ENCODE measurements at regions not wholly inside any gene's neighbourhood (a gene's known extent, or its start where the extent isn't known, plus 50 kb on each side); places are given as distances from the start of the nearest gene placed in this dataset.

GRCh38 chr6:122145741-122146240 is 253.7 kb upstream of the HSF2 start:
- no peak for DNase-seq
- TF ChIP-seq, protein P1, sequence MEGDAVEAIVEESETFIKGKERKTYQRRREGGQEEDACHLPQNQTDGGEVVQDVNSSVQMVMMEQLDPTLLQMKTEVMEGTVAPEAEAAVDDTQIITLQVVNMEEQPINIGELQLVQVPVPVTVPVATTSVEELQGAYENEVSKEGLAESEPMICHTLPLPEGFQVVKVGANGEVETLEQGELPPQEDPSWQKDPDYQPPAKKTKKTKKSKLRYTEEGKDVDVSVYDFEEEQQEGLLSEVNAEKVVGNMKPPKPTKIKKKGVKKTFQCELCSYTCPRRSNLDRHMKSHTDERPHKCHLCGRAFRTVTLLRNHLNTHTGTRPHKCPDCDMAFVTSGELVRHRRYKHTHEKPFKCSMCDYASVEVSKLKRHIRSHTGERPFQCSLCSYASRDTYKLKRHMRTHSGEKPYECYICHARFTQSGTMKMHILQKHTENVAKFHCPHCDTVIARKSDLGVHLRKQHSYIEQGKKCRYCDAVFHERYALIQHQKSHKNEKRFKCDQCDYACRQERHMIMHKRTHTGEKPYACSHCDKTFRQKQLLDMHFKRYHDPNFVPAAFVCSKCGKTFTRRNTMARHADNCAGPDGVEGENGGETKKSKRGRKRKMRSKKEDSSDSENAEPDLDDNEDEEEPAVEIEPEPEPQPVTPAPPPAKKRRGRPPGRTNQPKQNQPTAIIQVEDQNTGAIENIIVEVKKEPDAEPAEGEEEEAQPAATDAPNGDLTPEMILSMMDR (IDR thresholded peaks at IDR 0.05; ENCODE audit: low read depth, low read length): no peak
- no peak overlapping the region for H3K4me3 ChIP-seq (ENCODE audit: low read depth, low read length)
- H3K9me3 ChIP-seq (ENCODE audit: severe bottlenecking): no peaks in the 10 kb centered on the region
- H3K27me3 ChIP-seq (ENCODE audit: insufficient read depth, low read depth, severe bottlenecking): no peaks in the 10 kb centered on the region
- no peak overlapping the region for H3K27ac ChIP-seq
- H3K36me3 ChIP-seq: no peaks in the 10 kb centered on the region

DNA sequence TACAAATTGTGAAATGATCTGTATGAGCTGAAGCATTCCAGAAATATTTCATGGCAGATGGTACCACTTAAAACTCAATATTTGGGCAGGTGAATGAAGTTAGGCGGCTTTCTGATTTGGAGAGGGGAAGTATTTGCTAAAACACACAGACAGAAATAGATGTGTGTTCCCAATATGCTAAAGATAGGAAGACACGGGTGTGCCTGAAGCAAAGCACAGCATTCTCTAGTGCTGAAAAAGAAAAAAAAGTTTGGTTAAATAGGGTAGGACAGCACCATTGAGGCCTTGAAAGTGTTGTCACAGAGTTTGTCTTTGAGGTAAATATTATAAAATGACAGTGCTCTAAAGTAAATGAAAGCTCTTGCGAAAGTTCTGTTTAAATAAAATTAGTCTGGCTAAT is 252.2 kb upstream of the HSF2 start:
- Histone ChIP-seq H3K27ac (no peak overlapping the region), H3K27me3 (ENCODE audit: insufficient read depth, low read depth, severe bottlenecking) (no peaks in the 10 kb centered on the region), H3K9me3 (ENCODE audit: severe bottlenecking) (no peaks in the 10 kb centered on the region), H3K4me3 (ENCODE audit: low read depth, low read length) (no peak overlapping the region), H3K36me3 (no peaks in the 10 kb centered on the region)
- no peak for DNase-seq
- TF ChIP-seq, protein P1 (IDR thresholded peaks at IDR 0.05; ENCODE audit: low read depth, low read length): no peak

DNA sequence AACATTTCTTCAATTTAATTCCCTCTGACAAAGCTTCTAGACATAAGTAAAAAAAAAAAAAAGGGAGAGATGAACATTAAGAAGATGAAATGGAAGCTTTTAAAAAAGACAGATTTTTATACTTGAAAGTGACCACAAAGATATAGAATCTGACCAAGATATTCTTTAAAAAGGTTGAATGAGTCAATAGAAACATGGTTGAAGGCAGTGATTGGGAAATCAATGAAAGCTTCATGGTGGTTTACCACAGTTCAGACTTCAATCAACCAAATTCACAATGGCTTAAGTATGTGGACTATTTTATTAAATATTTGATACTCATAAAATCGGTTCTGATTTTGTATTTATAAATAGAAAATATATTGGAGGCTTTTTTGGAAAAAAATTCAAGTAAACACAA is 248.4 kb upstream of the HSF2 start:
- Histone ChIP-seq H3K4me3 (ENCODE audit: low read depth, low read length) (no peak overlapping the region), H3K27me3 (ENCODE audit: insufficient read depth, low read depth, severe bottlenecking) (no peaks in the 10 kb centered on the region), H3K9me3 (ENCODE audit: severe bottlenecking) (no peaks in the 10 kb centered on the region), H3K36me3 (no peaks in the 10 kb centered on the region), H3K27ac (no peak overlapping the region)
- TF ChIP-seq, protein P1 (IDR thresholded peaks at IDR 0.05; ENCODE audit: low read depth, low read length): no peak
- DNase-seq: no peak

GRCh38 chr6:122151763-122152162 is 247.7 kb upstream of the HSF2 start:
- H3K36me3 ChIP-seq: no peaks in the 10 kb centered on the region
- H3K27me3 ChIP-seq (ENCODE audit: insufficient read depth, low read depth, severe bottlenecking): no peaks in the 10 kb centered on the region
- TF ChIP-seq, protein P1 (IDR thresholded peaks at IDR 0.05; ENCODE audit: low read depth, low read length): no peak
- no peak overlapping the region for H3K4me3 ChIP-seq (ENCODE audit: low read depth, low read length)
- no peaks in the 10 kb centered on the region for H3K9me3 ChIP-seq (ENCODE audit: severe bottlenecking)
- H3K27ac ChIP-seq: no peak overlapping the region
- no peak for DNase-seq

DNA sequence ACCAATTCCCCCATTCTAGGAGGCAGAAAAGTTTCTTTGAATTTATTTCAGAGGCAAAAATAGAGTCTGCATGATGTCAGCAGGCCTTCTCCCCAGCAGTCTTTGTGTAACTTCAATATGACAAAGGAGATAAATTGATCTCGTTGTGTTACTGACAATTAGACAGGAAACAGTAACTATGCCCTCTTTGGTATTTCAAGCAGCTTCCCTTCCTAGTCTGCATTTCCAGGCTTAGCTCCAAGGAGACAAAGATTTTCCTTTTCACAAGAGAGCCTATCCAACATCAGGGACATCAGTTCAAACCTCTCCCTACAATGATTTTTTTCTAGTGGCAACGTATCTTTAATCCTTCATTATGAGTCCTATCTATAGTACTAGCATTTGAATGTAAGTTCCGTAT is 245.9 kb upstream of the HSF2 start:
- TF ChIP-seq, protein P1 (IDR thresholded peaks at IDR 0.05; ENCODE audit: low read depth, low read length): no peak
- no peak overlapping the region for H3K27ac ChIP-seq
- no peaks in the 10 kb centered on the region for H3K9me3 ChIP-seq (ENCODE audit: severe bottlenecking)
- no peaks in the 10 kb centered on the region for H3K36me3 ChIP-seq
- DNase-seq: no peak
- no peak overlapping the region for H3K4me3 ChIP-seq (ENCODE audit: low read depth, low read length)
- no peaks in the 10 kb centered on the region for H3K27me3 ChIP-seq (ENCODE audit: insufficient read depth, low read depth, severe bottlenecking)

DNA sequence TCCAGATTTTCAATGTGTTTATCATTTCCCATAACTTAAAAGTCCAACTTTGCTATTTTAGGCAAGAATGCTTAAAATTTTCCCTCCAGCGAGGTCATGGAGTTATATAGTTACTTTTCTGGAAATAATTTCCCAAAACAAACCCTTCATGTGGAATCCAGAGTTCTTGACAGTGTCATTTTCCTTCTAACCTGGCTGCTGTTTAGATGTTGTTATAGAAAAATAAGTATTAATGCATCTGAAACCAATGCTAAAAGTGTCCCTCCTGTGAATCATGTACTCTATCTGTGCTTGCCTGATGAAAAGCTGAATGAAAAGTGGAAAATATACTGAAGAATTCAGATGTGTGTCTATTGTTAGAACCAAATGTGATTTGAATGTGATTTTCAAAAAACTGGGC is 245.3 kb upstream of the HSF2 start:
- no peaks in the 10 kb centered on the region for H3K36me3 ChIP-seq
- no peaks in the 10 kb centered on the region for H3K9me3 ChIP-seq (ENCODE audit: severe bottlenecking)
- no peaks in the 10 kb centered on the region for H3K27me3 ChIP-seq (ENCODE audit: insufficient read depth, low read depth, severe bottlenecking)
- no peak overlapping the region for H3K27ac ChIP-seq
- DNase-seq: no peak
- TF ChIP-seq, protein P1 (IDR thresholded peaks at IDR 0.05; ENCODE audit: low read depth, low read length): no peak
- no peak overlapping the region for H3K4me3 ChIP-seq (ENCODE audit: low read depth, low read length)

Data from WERI-Rb-1 (cell line).